ENCODE measurements at regions not wholly inside any gene's neighbourhood (a gene's known extent, or its start where the extent isn't known, plus 50 kb on each side); places are given as distances from the start of the nearest gene placed in this dataset.

DNA sequence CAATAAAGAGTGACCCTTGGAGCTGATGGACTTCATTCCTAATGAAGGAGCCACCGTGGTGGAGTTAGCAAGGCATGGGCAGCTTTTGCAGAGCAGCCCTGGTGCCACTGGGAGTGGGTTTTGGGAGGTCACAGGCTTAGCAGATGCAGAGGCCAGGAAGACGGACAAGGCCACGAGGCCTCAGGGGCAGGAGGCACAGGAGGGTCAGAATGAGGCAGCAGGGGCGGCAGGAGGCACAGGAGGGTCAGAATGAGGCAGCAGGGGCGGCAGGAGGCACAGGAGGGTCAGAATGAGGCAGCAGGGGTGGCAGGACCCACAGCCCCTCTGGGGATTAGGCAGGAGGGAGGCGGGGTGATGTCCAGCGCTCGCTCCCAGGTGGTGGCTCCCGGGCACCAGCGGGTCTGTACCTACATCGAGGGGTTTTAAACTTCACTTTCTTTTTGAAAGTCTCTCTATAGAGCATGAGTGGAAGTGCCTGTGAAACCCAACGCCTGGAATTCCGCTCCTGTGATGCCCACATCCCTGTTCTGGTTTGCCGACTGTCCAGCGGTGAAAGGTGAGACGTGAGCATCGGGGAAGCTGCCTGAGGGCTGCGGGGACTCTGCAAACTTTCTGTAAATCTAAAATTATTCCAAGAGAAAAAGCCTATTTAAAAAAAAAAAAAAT is 521.6 kb downstream of the BRD1 start:
- TF ChIP-seq, protein P1, sequence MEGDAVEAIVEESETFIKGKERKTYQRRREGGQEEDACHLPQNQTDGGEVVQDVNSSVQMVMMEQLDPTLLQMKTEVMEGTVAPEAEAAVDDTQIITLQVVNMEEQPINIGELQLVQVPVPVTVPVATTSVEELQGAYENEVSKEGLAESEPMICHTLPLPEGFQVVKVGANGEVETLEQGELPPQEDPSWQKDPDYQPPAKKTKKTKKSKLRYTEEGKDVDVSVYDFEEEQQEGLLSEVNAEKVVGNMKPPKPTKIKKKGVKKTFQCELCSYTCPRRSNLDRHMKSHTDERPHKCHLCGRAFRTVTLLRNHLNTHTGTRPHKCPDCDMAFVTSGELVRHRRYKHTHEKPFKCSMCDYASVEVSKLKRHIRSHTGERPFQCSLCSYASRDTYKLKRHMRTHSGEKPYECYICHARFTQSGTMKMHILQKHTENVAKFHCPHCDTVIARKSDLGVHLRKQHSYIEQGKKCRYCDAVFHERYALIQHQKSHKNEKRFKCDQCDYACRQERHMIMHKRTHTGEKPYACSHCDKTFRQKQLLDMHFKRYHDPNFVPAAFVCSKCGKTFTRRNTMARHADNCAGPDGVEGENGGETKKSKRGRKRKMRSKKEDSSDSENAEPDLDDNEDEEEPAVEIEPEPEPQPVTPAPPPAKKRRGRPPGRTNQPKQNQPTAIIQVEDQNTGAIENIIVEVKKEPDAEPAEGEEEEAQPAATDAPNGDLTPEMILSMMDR (IDR thresholded peaks at IDR 0.05; ENCODE audit: low read depth, low read length), result no peak
- no peak for TF ChIP-seq MYC (IDR thresholded peaks at IDR 0.05; ENCODE audit: low read depth, low read length)

Data from NB4 (cell line).